SK-N-SH treated with all-trans-retinoic acid at 6 μM for 48 hours (cell line): ENCODE measurements at regions not wholly inside any gene's neighbourhood (a gene's known extent, or its start where the extent isn't known, plus 50 kb on each side); places are given as distances from the start of the nearest gene placed in this dataset.

Experiments used
- ARNTL ChIP-seq: fragments of 450-650 bp; formaldehyde crosslinking; IDR thresholded peaks from 2 replicates; pipeline ENCODE4 v1.5.0; 2020; ENCODE audit warnings: low read depth, mild to moderate bottlenecking, moderate library complexity, borderline replicate concordance
- ESRRG ChIP-seq: fragments of 250-450 bp; sonication (Bioruptor Pico); IDR thresholded peaks from 2 replicates; pipeline ENCODE4 v1.6.1; 2021; ENCODE audit warnings: mild to moderate bottlenecking
- ISL1 ChIP-seq: fragments of 250-450 bp; sonication (Bioruptor Pico); IDR thresholded peaks from 2 replicates; pipeline ENCODE4 v2.1.2; 2022; ENCODE audit warnings: mild to moderate bottlenecking, moderate library complexity
- SNAI2 ChIP-seq: fragments of 250-450 bp; sonication (Bioruptor Pico); IDR thresholded peaks from 2 replicates; pipeline ENCODE4 v1.5.0; 2020; ENCODE audit warnings: mild to moderate bottlenecking, moderate library complexity
- ZNF565 ChIP-seq: fragments of 450-650 bp; formaldehyde crosslinking; conservative IDR thresholded peaks from 2 replicates; pipeline ENCODE4 v1.5.0; 2020; ENCODE audit warnings: low read depth, mild to moderate bottlenecking, moderate library complexity
- TF ChIP-seq, protein P1 (sequence below): fragments of 250-450 bp; sonication (Bioruptor Pico); IDR thresholded peaks from 2 replicates; pipeline ENCODE4 v1.8.0; 2020; ENCODE audit warnings: mild to moderate bottlenecking, moderate library complexity, borderline replicate concordance

DNA sequence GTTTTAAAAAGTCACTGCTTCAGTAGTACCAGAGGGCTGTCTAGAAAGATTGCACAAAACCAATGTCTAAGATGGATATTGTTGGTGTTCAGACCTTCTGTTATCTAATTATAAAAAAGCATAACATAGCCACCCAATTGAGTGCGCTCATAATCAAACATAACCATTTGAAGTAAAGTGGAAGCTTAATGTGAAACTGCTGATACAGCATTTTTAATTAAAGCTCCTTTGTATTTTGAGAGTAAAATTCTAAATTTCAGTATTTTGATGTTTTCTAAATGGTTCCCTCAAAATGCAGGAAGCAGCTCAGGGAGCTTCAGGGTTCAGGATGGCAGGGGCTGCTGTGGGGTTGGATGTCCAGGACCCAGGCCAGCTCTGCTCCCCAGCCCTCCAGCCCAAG lies 291.8 kb upstream of the ZFP64 start:
- TF ChIP-seq ISL1 (CRISPR knock-in tag) (no peak), ARNTL (CRISPR knock-in tag) (no peak), ZNF565 (CRISPR knock-in tag) (no peak), ESRRG (CRISPR knock-in tag) (no peak), SNAI2 (CRISPR knock-in tag) (no peak)
- TF ChIP-seq, protein P1, sequence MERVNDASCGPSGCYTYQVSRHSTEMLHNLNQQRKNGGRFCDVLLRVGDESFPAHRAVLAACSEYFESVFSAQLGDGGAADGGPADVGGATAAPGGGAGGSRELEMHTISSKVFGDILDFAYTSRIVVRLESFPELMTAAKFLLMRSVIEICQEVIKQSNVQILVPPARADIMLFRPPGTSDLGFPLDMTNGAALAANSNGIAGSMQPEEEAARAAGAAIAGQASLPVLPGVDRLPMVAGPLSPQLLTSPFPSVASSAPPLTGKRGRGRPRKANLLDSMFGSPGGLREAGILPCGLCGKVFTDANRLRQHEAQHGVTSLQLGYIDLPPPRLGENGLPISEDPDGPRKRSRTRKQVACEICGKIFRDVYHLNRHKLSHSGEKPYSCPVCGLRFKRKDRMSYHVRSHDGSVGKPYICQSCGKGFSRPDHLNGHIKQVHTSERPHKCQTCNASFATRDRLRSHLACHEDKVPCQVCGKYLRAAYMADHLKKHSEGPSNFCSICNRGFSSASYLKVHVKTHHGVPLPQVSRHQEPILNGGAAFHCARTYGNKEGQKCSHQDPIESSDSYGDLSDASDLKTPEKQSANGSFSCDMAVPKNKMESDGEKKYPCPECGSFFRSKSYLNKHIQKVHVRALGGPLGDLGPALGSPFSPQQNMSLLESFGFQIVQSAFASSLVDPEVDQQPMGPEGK (CRISPR knock-in tag) = no peak
